GM12878 (cell line): ENCODE measurements at regions not wholly inside any gene's neighbourhood (a gene's known extent, or its start where the extent isn't known, plus 50 kb on each side); places are given as distances from the start of the nearest gene placed in this dataset.

Experiments
- ATAC-seq: fragments of 200-7000 bp; cut with Tn5 transposase; 3 replicates; pipeline ENCODE4 v1.9.1; 2020; ENCODE audit warnings: mild to moderate bottlenecking, moderate library complexity
- BruUV-seq: library from RNA; stranded (reverse); fragments of 400-500 nt; replicated peaks from 2 replicates; lab custom pipeline; 2021; lab: Mats Ljungman, UMichigan
- CTCF ChIA-PET: fragments of 300-600 bp; sonication (Branson Sonifier 250); formaldehyde crosslinking; extraction: SDS; loops from one replicate; lab custom pipeline; 2021; ENCODE audit warnings: inconsistent platforms; lab: Yijun Ruan, JAX
- POLR2A ChIA-PET: fragments of 350-600 bp; formaldehyde crosslinking; extraction: SDS; loops from one replicate; lab custom pipeline; 2021; ENCODE audit warnings: inconsistent platforms; lab: Charles Lee
- RAD21 ChIA-PET: fragments of 300-600 bp; sonication (Branson Sonifier 250); formaldehyde crosslinking; loops from one replicate; lab custom pipeline; 2023; ENCODE audit warnings: antibody characterized with exemption; ENCODE audit not compliant: unreplicated experiment; lab: Charles Lee
- SMC1A ChIA-PET: fragments of 300-600 bp; sonication (Branson Sonifier 250); formaldehyde crosslinking; loops from one replicate; lab custom pipeline; 2023; ENCODE audit not compliant: unreplicated experiment, uncharacterized antibody; lab: Charles Lee
- DNase-seq: peaks from one replicate; pipeline ENCODE4 v3.0.0-alpha.2; 2011; ENCODE audit warnings: low read depth, low spot score
- FAIRE-seq: peaks from 3 replicates; lab custom pipeline; 2011; peaks lifted over from hg19 to GRCh38; lab: Jason Lieb, UNC
- H2AFZ ChIP-seq: 2 replicates; pipeline ENCODE4 v1.6.0; 2011; ENCODE audit warnings: low read depth, low read length, control low read depth; ENCODE audit not compliant: control insufficient read depth
- H3K27ac ChIP-seq: 2 replicates; pipeline ENCODE4 v1.5.1; 2011; ENCODE audit warnings: control low read depth; ENCODE audit not compliant: control insufficient read depth, insufficient read depth
- H3K27me3 ChIP-seq, 2 experiments: replicated peaks in 1 of 2; 2 replicates each; pipeline versions ENCODE4 v1.6.0 to v1.6.1; 2011; ENCODE audit warnings: low read length in 1 of 2; ENCODE audit not compliant: control insufficient read depth in 2 of 2, insufficient read depth in 2 of 2
- H3K36me3 ChIP-seq, 2 experiments: 2 replicates each; pipeline ENCODE4 v1.5.1; 2011; ENCODE audit warnings: low read length in 1 of 2; ENCODE audit not compliant: control insufficient read depth in 2 of 2, insufficient read depth in 2 of 2
- H3K4me1 ChIP-seq: 2 replicates; pipeline ENCODE4 v1.6.1; 2011; ENCODE audit warnings: mild to moderate bottlenecking, low read length, moderate library complexity, mixed read lengths; ENCODE audit not compliant: control insufficient read depth, insufficient read depth
- H3K4me2 ChIP-seq: 2 replicates; pipeline ENCODE4 v1.6.0; 2011; ENCODE audit warnings: control low read depth; ENCODE audit not compliant: control insufficient read depth, insufficient read depth
- H3K4me3 ChIP-seq: fragments of 200-600 bp; sonication (generic); 2 replicates; pipeline ENCODE4 v1.5.1; 2016
- H3K79me2 ChIP-seq: 2 replicates; pipeline ENCODE4 v1.6.0; 2011; ENCODE audit warnings: low read length; ENCODE audit not compliant: control insufficient read depth, insufficient read depth
- H3K9ac ChIP-seq: 2 replicates; pipeline ENCODE4 v1.8.0; 2011; ENCODE audit warnings: low read length, control low read depth, mixed read lengths; ENCODE audit not compliant: control insufficient read depth, insufficient read depth
- H3K9me3 ChIP-seq: replicated peaks from 3 replicates; pipeline ENCODE4 v1.5.1; 2011; ENCODE audit warnings: mild to moderate bottlenecking, low read length; ENCODE audit not compliant: control insufficient read depth, insufficient read depth
- H4K20me1 ChIP-seq: 2 replicates; pipeline ENCODE4 v1.6.0; 2011; ENCODE audit not compliant: control insufficient read depth, insufficient read depth
- CEBPB ChIP-seq, 2 experiments: fragments of 150-350 bp in 1 of 2; IDR thresholded peaks; 2 replicates each; pipeline ENCODE4 v1.6.1; 2012 to 2014; ENCODE audit warnings: low read depth in 2 of 2, low read length in 2 of 2, borderline replicate concordance in 1 of 2, inconsistent platforms in 1 of 2
- DPF2 ChIP-seq: fragments of 450-650 bp; IDR thresholded peaks from 2 replicates; pipeline ENCODE4 v1.6.1; 2017; ENCODE audit warnings: mild to moderate bottlenecking
- HSF1 ChIP-seq: fragments of 150-350 bp; IDR thresholded peaks from 2 replicates; pipeline ENCODE4 v1.6.1; 2014; ENCODE audit warnings: mild to moderate bottlenecking, low read depth, low read length
- IRF4 ChIP-seq: IDR thresholded peaks from 2 replicates; pipeline ENCODE4 v1.6.1; 2011; ENCODE audit warnings: low read depth, low read length
- MAX ChIP-seq: IDR thresholded peaks from 2 replicates; pipeline ENCODE4 v1.6.1; 2012; ENCODE audit warnings: low read depth, low read length, improper control_type of control experiment
- PAX5 ChIP-seq: IDR thresholded peaks from 2 replicates; pipeline ENCODE4 v1.6.1; 2011; ENCODE audit warnings: low read depth, low read length, borderline replicate concordance
- SMAD5 ChIP-seq: IDR thresholded peaks from 2 replicates; pipeline ENCODE4 v1.6.1; 2016; ENCODE audit warnings: antibody characterized with exemption, low read depth
- STAT3 ChIP-seq: IDR thresholded peaks from 2 replicates; pipeline ENCODE4 v1.6.1; 2011; ENCODE audit warnings: low read depth, low read length, improper control_type of control experiment
- WGBS: methylation state at CpG from one replicate; pipeline ENCODE4 v1.1.6; 2016; ENCODE audit warnings: low lambda C conversion rate; ENCODE audit not compliant: insufficient replicate concordance, insufficient coverage; ENCODE audit errors: missing lambda C conversion rate; 5-methylcytosine and 5-hydroxymethylcytosine counted together
- in situ Hi-C: fragments of 300-500 bp; cut with MboI; formaldehyde crosslinking; loops from 9 replicates; pipeline ENCODE4 v1.14.3; 2018; ENCODE audit warnings: mixed read lengths
- intact Hi-C: fragments of 100-400 bp; cut with micrococcal nuclease; formaldehyde crosslinking; loops from one replicate; pipeline ENCODE4 v1.14.2; 2022; ENCODE audit not compliant: unreplicated experiment
- TF ChIP-seq, protein P1 (sequence below): fragments of 450-650 bp; IDR thresholded peaks from 2 replicates; pipeline ENCODE4 v1.6.1; 2017; ENCODE audit warnings: mild to moderate bottlenecking, moderate library complexity
- TF ChIP-seq, protein P2 (sequence below): fragments of 450-650 bp; formaldehyde crosslinking; IDR thresholded peaks from 2 replicates; pipeline ENCODE4 v1.4.0; 2022; ENCODE audit warnings: mild to moderate bottlenecking, moderate library complexity
- TF ChIP-seq, protein P3 (sequence below): IDR thresholded peaks from 2 replicates; pipeline ENCODE4 v1.6.1; 2012; ENCODE audit warnings: low read depth, low read length, improper control_type of control experiment

- TF ChIP-seq, protein P1, sequence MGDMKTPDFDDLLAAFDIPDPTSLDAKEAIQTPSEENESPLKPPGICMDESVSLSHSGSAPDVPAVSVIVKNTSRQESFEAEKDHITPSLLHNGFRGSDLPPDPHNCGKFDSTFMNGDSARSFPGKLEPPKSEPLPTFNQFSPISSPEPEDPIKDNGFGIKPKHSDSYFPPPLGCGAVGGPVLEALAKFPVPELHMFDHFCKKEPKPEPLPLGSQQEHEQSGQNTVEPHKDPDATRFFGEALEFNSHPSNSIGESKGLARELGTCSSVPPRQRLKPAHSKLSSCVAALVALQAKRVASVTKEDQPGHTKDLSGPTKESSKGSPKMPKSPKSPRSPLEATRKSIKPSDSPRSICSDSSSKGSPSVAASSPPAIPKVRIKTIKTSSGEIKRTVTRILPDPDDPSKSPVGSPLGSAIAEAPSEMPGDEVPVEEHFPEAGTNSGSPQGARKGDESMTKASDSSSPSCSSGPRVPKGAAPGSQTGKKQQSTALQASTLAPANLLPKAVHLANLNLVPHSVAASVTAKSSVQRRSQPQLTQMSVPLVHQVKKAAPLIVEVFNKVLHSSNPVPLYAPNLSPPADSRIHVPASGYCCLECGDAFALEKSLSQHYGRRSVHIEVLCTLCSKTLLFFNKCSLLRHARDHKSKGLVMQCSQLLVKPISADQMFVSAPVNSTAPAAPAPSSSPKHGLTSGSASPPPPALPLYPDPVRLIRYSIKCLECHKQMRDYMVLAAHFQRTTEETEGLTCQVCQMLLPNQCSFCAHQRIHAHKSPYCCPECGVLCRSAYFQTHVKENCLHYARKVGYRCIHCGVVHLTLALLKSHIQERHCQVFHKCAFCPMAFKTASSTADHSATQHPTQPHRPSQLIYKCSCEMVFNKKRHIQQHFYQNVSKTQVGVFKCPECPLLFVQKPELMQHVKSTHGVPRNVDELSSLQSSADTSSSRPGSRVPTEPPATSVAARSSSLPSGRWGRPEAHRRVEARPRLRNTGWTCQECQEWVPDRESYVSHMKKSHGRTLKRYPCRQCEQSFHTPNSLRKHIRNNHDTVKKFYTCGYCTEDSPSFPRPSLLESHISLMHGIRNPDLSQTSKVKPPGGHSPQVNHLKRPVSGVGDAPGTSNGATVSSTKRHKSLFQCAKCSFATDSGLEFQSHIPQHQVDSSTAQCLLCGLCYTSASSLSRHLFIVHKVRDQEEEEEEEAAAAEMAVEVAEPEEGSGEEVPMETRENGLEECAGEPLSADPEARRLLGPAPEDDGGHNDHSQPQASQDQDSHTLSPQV = no peak
- TF ChIP-seq, protein P2, sequence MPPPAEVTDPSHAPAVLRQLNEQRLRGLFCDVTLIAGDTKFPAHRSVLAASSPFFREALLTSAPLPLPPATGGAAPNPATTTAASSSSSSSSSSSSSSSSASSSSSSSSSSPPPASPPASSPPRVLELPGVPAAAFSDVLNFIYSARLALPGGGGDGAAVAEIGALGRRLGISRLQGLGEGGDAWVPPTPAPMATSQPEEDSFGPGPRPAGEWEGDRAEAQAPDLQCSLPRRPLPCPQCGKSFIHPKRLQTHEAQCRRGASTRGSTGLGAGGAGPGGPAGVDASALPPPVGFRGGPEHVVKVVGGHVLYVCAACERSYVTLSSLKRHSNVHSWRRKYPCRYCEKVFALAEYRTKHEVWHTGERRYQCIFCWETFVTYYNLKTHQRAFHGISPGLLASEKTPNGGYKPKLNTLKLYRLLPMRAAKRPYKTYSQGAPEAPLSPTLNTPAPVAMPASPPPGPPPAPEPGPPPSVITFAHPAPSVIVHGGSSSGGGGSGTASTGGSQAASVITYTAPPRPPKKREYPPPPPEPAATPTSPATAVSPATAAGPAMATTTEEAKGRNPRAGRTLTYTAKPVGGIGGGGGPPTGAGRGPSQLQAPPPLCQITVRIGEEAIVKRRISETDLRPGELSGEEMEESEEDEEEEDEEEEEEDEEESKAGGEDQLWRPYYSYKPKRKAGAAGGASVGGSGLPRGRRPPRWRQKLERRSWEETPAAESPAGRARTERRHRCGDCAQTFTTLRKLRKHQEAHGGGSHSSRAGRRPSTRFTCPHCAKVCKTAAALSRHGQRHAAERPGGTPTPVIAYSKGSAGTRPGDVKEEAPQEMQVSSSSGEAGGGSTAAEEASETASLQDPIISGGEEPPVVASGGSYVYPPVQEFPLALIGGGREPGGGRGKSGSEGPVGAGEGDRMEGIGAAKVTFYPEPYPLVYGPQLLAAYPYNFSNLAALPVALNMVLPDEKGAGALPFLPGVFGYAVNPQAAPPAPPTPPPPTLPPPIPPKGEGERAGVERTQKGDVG = no peak
- TF ChIP-seq CEBPB (IDR thresholded peaks at IDR 0.05; ENCODE audit: borderline replicate concordance in 1 of 2, low read depth in 2 of 2, low read length in 2 of 2) (no peak), SMAD5 (no peak)
Observed at GRCh38 chr5:155239803-155240202, 226.2 kb downstream of the KIF4B start (continued).

- CTCF ChIA-PET = no interaction called here
- RAD21 ChIA-PET = no interaction called here
- intact Hi-C loops = no loop called here
- H4K20me1 ChIP-seq = no peaks in the 10 kb centered on the region; the same call in 1 of the 2 replicates
- no peak overlapping the region for H3K4me3 ChIP-seq
- SMC1A ChIA-PET = no interaction called here
- no peak overlapping the region for H3K9ac ChIP-seq
- FAIRE-seq (no peak), DNase-seq (no peak), ATAC-seq (no peak)
- H3K4me2 ChIP-seq = no peak overlapping the region
- H2AFZ ChIP-seq = no peak overlapping the region
- H3K9me3 ChIP-seq = no peaks in the 10 kb centered on the region
- H3K4me1 ChIP-seq = no peaks in the 10 kb centered on the region
- 18% methylated on average over 5 of the region's 5 CpGs for WGBS
- no TSS peak for BruUV-seq
- no peaks in the 10 kb centered on the region for H3K79me2 ChIP-seq
- in situ Hi-C loops = no loop called here
- H3K27ac ChIP-seq = no peak overlapping the region
- no peaks in the 10 kb centered on the region for H3K36me3 ChIP-seq
- no peaks in the 10 kb centered on the region for H3K27me3 ChIP-seq
- POLR2A ChIA-PET = no interaction called here
- no peak for TF ChIP-seq HSF1
- no peak for TF ChIP-seq IRF4
- TF ChIP-seq, protein P3, sequence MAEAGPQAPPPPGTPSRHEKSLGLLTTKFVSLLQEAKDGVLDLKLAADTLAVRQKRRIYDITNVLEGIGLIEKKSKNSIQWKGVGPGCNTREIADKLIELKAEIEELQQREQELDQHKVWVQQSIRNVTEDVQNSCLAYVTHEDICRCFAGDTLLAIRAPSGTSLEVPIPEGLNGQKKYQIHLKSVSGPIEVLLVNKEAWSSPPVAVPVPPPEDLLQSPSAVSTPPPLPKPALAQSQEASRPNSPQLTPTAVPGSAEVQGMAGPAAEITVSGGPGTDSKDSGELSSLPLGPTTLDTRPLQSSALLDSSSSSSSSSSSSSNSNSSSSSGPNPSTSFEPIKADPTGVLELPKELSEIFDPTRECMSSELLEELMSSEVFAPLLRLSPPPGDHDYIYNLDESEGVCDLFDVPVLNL = no peak
- TF ChIP-seq DPF2 = no peak
- no peak for TF ChIP-seq STAT3
- no peak for TF ChIP-seq PAX5
- no peak for TF ChIP-seq MAX
- TF ChIP-seq, all 136 proteins: peak for 0
Observed at GRCh38 chr5:155250596-155250995, 237.0 kb downstream of the KIF4B start.
